WTC11 (cell line): ENCODE measurements at regions not wholly inside any gene's neighbourhood (a gene's known extent, or its start where the extent isn't known, plus 50 kb on each side); places are given as distances from the start of the nearest gene placed in this dataset.

Experiments used
- ATAC-seq: fragments of 200-7000 bp; cut with Tn5 transposase; 2 replicates; pipeline ENCODE4 v1.10.0; 2021; ENCODE audit warnings: mild to moderate bottlenecking, moderate library complexity
- CTCF ChIA-PET: fragments of 300-600 bp; sonication (Branson Sonifier 250); formaldehyde crosslinking; loops from one replicate; lab custom pipeline; 2021; ENCODE audit warnings: antibody characterized with exemption; lab: Charles Lee
- POLR2A ChIA-PET: fragments of 350-600 bp; sonication (Branson Sonifier 250); formaldehyde crosslinking; loops from one replicate; lab custom pipeline; 2021; ENCODE audit warnings: antibody characterized with exemption; lab: Charles Lee
- DNase-seq: peaks from one replicate; pipeline ENCODE4 v3.0.0; 2021; ENCODE audit warnings: low spot score
- H3K27ac Mint-ChIP-seq: 2 replicates; pipeline ENCODE4 v1.8.0; 2021; ENCODE audit warnings: mixed read lengths
- H3K27me3 Mint-ChIP-seq: 2 replicates; pipeline ENCODE4 v1.8.0; 2021; ENCODE audit warnings: low read depth, mild to moderate bottlenecking, moderate library complexity, mixed read lengths
- H3K36me3 Mint-ChIP-seq: 2 replicates; pipeline ENCODE4 v1.8.0; 2021; ENCODE audit warnings: mixed read lengths
- H3K4me1 Mint-ChIP-seq: 2 replicates; pipeline ENCODE4 v1.8.0; 2022; ENCODE audit warnings: mixed read lengths
- H3K4me3 Mint-ChIP-seq: 2 replicates; pipeline ENCODE4 v1.8.0; 2021; ENCODE audit warnings: mild to moderate bottlenecking, moderate library complexity, mixed read lengths
- H3K9me3 Mint-ChIP-seq: 2 replicates; pipeline ENCODE4 v1.8.0; 2021; ENCODE audit warnings: mixed read lengths
- ATF6 ChIP-seq: sonication (generic); formaldehyde crosslinking; IDR thresholded peaks from 2 replicates; pipeline ENCODE4 v1.8.1; 2023; ENCODE audit warnings: mild to moderate bottlenecking, missing genetic modification reagents
- ETV6 ChIP-seq: sonication (generic); formaldehyde crosslinking; IDR thresholded peaks from 2 replicates; pipeline ENCODE4 v1.8.1; 2022; ENCODE audit warnings: mild to moderate bottlenecking, missing genetic modification reagents
- GABPB1 ChIP-seq: sonication (generic); formaldehyde crosslinking; IDR thresholded peaks from 2 replicates; pipeline ENCODE4 v1.8.1; 2023; ENCODE audit warnings: mild to moderate bottlenecking, missing genetic modification reagents
- JAZF1 ChIP-seq: fragments of 250-450 bp; sonication (Bioruptor Pico); IDR thresholded peaks from 2 replicates; pipeline ENCODE4 v1.9.0; 2021; ENCODE audit warnings: moderate library complexity, mild to moderate bottlenecking, inconsistent platforms
- NR2C2 ChIP-seq: sonication (generic); formaldehyde crosslinking; IDR thresholded peaks from 2 replicates; pipeline ENCODE4 v1.8.0; 2022; ENCODE audit warnings: mild to moderate bottlenecking, missing genetic modification reagents
- NR3C1 ChIP-seq: sonication (generic); formaldehyde crosslinking; conservative IDR thresholded peaks from 2 replicates; pipeline ENCODE4 v1.8.1; 2023; ENCODE audit warnings: low read depth, mild to moderate bottlenecking, missing genetic modification reagents
- OVOL2 ChIP-seq: fragments of 250-450 bp; sonication (Bioruptor Pico); IDR thresholded peaks from 2 replicates; pipeline ENCODE4 v1.9.0; 2021; ENCODE audit warnings: mild to moderate bottlenecking, borderline replicate concordance
- RORB ChIP-seq: fragments of 250-450 bp; sonication (Bioruptor Pico); IDR thresholded peaks from 2 replicates; pipeline ENCODE4 v1.9.0; 2021; ENCODE audit warnings: mild to moderate bottlenecking
- TF ChIP-seq, protein P1 (sequence below): sonication (generic); formaldehyde crosslinking; IDR thresholded peaks from 2 replicates; pipeline ENCODE4 v1.8.0; 2023; ENCODE audit warnings: missing genetic modification reagents, mild to moderate bottlenecking, borderline replicate concordance
- TF ChIP-seq, protein P2 (sequence below): fragments of 250-450 bp; sonication (Bioruptor Pico); IDR thresholded peaks from 2 replicates; pipeline ENCODE4 v1.9.0; 2021; ENCODE audit warnings: moderate library complexity, mild to moderate bottlenecking, inconsistent platforms, borderline replicate concordance
- TF ChIP-seq, protein P3 (sequence below): fragments of 200-600 bp; IDR thresholded peaks from 2 replicates; pipeline ENCODE4 v1.8.0; 2022; ENCODE audit warnings: antibody characterized with exemption

- TF ChIP-seq, protein P1, sequence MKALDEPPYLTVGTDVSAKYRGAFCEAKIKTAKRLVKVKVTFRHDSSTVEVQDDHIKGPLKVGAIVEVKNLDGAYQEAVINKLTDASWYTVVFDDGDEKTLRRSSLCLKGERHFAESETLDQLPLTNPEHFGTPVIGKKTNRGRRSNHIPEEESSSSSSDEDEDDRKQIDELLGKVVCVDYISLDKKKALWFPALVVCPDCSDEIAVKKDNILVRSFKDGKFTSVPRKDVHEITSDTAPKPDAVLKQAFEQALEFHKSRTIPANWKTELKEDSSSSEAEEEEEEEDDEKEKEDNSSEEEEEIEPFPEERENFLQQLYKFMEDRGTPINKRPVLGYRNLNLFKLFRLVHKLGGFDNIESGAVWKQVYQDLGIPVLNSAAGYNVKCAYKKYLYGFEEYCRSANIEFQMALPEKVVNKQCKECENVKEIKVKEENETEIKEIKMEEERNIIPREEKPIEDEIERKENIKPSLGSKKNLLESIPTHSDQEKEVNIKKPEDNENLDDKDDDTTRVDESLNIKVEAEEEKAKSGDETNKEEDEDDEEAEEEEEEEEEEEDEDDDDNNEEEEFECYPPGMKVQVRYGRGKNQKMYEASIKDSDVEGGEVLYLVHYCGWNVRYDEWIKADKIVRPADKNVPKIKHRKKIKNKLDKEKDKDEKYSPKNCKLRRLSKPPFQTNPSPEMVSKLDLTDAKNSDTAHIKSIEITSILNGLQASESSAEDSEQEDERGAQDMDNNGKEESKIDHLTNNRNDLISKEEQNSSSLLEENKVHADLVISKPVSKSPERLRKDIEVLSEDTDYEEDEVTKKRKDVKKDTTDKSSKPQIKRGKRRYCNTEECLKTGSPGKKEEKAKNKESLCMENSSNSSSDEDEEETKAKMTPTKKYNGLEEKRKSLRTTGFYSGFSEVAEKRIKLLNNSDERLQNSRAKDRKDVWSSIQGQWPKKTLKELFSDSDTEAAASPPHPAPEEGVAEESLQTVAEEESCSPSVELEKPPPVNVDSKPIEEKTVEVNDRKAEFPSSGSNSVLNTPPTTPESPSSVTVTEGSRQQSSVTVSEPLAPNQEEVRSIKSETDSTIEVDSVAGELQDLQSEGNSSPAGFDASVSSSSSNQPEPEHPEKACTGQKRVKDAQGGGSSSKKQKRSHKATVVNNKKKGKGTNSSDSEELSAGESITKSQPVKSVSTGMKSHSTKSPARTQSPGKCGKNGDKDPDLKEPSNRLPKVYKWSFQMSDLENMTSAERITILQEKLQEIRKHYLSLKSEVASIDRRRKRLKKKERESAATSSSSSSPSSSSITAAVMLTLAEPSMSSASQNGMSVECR (CRISPR knock-in tag): no peak
- no peak for TF ChIP-seq GABPB1
Measured at GRCh38 chr7:120097020-120097419, 176.0 kb upstream of the KCND2 start (continued).

GRCh38 chr7:120097774-120098173, 175.2 kb upstream of the KCND2 start:
- no peaks in the 10 kb centered on the region for H3K27me3 Mint-ChIP-seq
- CTCF ChIA-PET: no interaction called here
- no peak overlapping the region for H3K4me3 Mint-ChIP-seq
- H3K27ac Mint-ChIP-seq: no peak overlapping the region
- DNase-seq: no peak
- POLR2A ChIA-PET: no interaction called here
- no peaks in the 10 kb centered on the region for H3K36me3 Mint-ChIP-seq
- no peak for ATAC-seq
- H3K9me3 Mint-ChIP-seq: no peaks in the 10 kb centered on the region
- no peaks in the 10 kb centered on the region; the same call in 1 of the 2 replicates for H3K4me1 Mint-ChIP-seq
- no peak for TF ChIP-seq NR2C2 (CRISPR knock-in tag)
- no peak for TF ChIP-seq ATF6

GRCh38 chr7:120108376-120108775, 164.6 kb upstream of the KCND2 start:
- no peaks in the 10 kb centered on the region for H3K4me1 Mint-ChIP-seq
- POLR2A ChIA-PET: no interaction called here
- TF ChIP-seq GABPB1: no peak
- no peak for TF ChIP-seq ETV6
- TF ChIP-seq, protein P2, sequence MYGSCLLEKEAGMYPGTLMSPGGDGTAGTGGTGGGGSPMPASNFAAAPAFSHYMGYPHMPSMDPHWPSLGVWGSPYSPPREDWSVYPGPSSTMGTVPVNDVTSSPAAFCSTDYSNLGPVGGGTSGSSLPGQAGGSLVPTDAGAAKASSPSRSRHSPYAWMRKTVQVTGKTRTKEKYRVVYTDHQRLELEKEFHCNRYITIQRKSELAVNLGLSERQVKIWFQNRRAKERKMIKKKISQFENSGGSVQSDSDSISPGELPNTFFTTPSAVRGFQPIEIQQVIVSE (CRISPR knock-in tag): no peak
- TF ChIP-seq, protein P3, sequence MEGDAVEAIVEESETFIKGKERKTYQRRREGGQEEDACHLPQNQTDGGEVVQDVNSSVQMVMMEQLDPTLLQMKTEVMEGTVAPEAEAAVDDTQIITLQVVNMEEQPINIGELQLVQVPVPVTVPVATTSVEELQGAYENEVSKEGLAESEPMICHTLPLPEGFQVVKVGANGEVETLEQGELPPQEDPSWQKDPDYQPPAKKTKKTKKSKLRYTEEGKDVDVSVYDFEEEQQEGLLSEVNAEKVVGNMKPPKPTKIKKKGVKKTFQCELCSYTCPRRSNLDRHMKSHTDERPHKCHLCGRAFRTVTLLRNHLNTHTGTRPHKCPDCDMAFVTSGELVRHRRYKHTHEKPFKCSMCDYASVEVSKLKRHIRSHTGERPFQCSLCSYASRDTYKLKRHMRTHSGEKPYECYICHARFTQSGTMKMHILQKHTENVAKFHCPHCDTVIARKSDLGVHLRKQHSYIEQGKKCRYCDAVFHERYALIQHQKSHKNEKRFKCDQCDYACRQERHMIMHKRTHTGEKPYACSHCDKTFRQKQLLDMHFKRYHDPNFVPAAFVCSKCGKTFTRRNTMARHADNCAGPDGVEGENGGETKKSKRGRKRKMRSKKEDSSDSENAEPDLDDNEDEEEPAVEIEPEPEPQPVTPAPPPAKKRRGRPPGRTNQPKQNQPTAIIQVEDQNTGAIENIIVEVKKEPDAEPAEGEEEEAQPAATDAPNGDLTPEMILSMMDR: no peak
- TF ChIP-seq OVOL2 (CRISPR knock-in tag): no peak
- TF ChIP-seq JAZF1 (CRISPR knock-in tag): no peak
- peaks cover 37% of the 10 kb centered on the region for H3K9me3 Mint-ChIP-seq
- CTCF ChIA-PET: no interaction called here
- H3K27ac Mint-ChIP-seq: no peak overlapping the region
- no peaks in the 10 kb centered on the region; the same call in 1 of the 2 replicates for H3K27me3 Mint-ChIP-seq
- H3K4me3 Mint-ChIP-seq: no peak overlapping the region
- ATAC-seq (no peak), DNase-seq (no peak)
- peaks cover 33% of the 10 kb centered on the region for H3K36me3 Mint-ChIP-seq

DNA sequence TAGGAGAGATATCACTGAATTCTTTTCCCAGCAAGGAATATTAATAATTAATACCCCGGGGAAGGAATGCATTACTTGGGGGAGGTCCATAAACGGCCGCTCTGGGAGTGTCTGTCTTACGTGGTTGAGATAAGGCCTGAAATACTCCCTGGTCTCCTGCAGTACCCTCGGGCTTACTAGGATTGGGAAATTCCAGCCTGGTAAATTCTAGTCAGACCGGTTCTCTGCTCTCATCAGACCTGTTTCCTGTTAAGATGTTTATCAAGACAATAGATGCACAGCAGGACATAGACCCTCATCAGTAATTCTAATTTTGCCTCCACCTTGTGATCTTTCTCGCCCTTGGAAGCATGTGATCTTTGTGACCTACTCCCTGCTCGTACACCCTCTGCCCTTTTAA, 162.8 kb upstream of the KCND2 start:
- POLR2A ChIA-PET: no interaction called here
- peak overlapping the region; percentile 32; the same call in 1 of the 2 replicates for H3K27ac Mint-ChIP-seq
- H3K27me3 Mint-ChIP-seq: no peaks in the 10 kb centered on the region; the same call in 1 of the 2 replicates
- H3K9me3 Mint-ChIP-seq: peaks cover 50% of the 10 kb centered on the region
- no peak for ATAC-seq
- peaks cover 36% of the 10 kb centered on the region for H3K36me3 Mint-ChIP-seq
- CTCF ChIA-PET: no interaction called here
- DNase-seq: peak; percentile 16
- H3K4me1 Mint-ChIP-seq: no peaks in the 10 kb centered on the region
- no peak for TF ChIP-seq RORB (CRISPR knock-in tag)
- no peak for TF ChIP-seq NR3C1 (CRISPR knock-in tag)
- no peak overlapping the region for H3K4me3 Mint-ChIP-seq
